ENCODE measurements at regions not wholly inside any gene's neighbourhood (a gene's known extent, or its start where the extent isn't known, plus 50 kb on each side); places are given as distances from the start of the nearest gene placed in this dataset.

- no peak for DNase-seq (ENCODE audit: low read depth)
These were observed 239.1 kb downstream of the HDGFL1 start for GRCh38 chr6:22808466-22808865.

DNA sequence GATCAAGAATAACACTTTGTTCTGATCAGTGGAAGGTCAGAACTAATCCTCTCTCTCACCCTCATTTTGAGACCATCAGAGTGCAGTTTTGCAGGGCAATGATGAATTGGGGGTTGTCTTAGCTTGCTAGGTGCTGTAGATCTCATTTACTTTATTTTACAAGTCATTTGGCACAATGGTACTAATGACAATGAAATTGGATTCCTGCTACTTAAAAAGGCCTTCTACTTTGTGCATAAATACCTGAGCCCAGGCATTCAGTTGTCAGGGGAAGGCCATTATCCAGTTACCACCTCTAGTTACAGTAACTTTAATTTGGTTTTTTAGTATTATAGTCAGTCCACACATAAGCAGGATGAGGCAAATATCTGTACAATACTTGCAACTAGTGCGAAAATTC, 240.0 kb downstream of the HDGFL1 start:
- no peak for DNase-seq (ENCODE audit: low read depth)

DNA sequence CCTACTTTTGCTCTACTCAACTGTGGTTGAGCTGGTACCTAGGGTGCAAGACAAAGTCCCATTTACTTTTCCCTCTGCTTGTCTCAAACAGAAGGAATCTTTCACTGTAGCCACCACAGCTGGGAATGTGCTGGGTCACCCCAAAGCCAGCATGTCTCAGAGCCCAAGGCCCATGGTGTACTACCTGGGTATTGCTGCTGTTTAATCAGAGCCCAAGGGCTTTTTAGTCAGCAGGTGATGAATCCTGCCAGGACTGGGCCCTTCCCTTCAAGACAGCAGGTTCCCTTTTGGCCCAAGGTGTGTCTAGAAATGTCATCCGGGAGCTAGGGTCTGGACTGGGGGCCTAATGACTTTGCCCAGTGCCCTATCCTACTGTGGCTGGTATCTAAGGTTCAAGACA, 249.8 kb downstream of the HDGFL1 start:
- no peak for DNase-seq (ENCODE audit: low read depth)

DNA sequence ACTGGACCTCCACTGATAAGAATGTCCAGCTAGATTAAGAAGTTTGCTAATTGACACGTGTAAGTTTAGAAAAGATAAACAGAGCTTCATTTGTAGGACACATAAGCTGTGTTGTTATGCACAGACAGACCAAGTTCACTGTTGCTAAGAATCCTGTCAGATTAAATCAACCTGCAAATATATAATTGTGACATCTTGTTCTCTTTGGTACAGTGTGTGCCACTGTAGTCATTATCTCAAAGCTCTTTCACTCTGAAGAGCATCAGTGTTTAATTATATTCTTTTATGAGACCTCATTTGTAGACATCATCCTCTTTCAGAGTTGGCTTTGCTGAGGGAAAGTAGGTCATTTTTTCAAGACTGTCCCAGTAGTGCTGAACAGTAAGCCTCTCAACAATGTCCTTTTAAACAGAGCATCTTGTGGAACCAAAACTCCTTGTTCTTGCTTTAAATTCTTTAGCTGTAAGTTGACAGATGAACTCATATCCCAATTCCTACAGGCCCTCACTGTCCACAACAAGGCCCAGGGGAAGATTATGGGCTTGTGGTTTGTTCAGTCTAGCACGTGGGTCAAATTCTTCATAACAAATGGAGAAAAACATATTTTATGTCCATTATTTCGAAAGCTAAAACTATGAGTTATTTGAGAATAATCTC, 252.4 kb downstream of the HDGFL1 start:
- DNase-seq (ENCODE audit: low read depth): peak; percentile 84

DNA sequence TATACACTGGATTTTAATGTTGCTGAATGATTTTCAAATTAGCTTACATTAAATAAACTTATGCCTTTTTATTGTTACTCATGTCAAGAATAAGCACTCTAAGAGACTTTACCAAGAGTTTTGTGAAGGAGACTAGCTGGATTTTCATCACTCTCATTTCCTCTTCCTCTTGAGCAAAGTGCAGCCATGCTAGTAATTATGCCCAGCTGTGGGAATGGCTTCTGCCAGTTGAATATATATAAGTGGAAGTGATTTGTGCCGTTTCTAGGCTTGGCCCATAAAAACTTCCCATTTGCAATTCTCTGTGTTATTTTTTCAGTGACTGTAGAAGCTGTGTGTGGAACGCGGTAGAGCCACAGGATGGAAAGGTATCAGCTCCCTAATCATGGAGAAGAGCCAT, 255.8 kb downstream of the HDGFL1 start:
- no peak for DNase-seq (ENCODE audit: low read depth)

DNA sequence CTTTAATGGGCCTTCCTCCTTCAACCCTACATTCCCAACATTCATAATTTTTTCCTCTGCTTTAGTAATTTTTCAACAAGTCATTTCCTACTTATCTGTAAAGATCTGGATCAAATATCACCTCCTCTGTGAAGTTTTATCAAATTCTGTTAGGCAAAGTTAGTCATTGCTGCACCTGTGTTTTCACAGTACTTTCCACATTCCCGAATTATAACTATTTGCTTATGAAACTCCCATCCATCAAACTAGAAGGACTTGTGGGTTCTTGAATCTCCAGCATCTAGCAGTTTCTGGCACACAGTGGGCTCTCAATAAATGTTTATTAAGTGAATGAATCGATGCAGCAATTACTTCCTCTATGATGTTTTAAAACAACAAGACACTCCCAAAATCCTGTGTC, 257.6 kb downstream of the HDGFL1 start:
- peak; percentile 59 for DNase-seq (ENCODE audit: low read depth)

GRCh38 chr6:22827760-22828159, 258.4 kb downstream of the HDGFL1 start:
- peak; percentile 48 for DNase-seq (ENCODE audit: low read depth)

DNA sequence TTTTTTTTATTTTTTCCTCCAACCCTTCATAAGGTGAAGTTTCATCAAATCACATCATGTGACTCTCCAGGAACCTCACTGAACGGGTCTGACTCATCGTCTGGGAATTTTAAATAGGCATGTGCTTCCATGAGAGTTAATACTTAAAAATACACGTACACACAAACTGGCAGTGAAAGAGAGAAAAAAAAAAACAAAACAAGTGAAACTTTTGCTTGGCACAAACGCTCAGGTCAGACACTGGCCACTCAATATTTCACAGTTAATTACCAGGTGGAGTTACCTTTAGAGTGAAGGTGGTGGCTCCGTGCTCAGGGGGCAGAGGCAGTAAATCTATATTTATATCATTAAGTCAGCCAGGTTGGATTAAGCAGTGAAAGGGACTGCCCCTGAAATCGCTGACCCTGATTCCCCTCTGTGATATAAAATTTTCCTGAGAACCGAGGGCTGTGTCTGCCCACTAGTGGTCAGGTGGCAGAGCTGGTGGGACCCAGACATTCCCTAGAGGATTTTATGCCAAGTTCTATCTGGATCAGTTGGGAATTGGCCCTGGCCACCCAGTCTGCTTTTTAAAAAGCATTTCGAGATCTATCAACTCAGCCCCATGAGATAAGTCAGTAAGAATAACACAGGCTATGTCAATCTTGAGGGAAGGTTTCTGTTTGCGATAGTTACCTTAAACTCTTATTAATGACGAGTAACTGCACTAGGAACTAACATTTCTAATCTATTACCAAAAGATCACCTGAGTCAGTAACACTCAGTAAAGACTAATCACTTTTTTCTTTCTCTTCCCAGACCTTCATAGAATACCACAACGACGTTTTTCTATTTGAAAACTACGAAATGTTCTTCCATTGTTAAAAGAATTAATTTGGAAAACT, 259.1 kb downstream of the HDGFL1 start:
- DNase-seq (ENCODE audit: low read depth): peak; percentile 99

DNA sequence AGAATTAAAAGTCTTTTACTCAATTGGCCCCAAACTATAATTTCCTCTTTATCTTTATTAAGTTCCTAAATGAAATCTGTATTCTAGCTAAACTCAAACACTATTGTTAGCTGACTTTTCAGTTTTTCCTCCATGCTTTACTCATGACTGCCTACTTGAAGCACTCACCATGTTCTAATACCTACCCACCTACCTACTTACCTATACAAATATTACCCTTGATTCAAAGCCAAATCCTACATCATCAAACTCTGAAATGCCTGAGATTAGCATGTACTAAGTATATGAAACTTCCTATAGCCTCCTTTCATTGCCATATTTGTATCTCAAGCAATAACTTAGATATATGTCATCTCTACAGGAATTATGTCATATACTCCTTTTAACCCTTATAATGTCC, 259.7 kb downstream of the HDGFL1 start:
- DNase-seq (ENCODE audit: low read depth): no peak

DNA sequence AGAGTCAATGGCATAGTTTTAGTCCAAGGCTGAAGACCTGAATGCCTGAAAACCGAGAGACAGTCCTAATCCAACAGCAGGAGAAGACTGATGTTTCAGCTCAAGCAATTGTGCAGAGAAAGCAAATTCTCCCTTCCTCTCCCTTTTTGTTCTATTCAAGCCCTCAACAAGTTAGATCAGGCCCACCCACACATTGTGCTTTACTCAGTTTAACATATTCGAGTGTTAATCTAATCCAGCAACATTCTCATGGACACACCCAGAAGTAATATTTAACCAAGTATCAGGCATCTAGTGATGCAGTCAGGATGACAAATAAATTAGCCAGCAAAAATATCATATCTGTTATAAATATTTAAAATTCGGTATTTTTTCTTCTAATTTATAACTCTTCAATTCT, 261.1 kb downstream of the HDGFL1 start:
- no peak for DNase-seq (ENCODE audit: low read depth)

DNA sequence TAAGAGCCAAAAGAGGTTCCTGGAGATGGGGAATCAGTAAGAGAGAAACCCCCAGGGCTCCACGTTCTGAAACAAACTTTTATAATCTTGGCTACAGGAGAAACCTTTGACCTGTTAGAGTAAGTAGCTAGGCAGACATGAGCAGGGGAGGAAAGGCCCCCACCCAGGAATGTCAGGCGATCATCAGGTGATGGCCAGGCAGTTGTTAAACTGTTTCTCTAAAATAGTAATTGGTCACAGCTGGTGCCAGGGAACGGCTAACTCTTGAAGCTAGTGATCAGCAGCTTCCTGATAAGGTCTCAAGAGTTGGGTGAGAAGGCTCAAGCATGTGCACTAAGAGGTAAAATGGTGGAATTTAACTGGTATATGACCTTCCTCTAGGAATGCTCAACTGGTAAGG, 263.8 kb downstream of the HDGFL1 start:
- no peak for DNase-seq (ENCODE audit: low read depth)

GRCh38 chr6:22838345-22838744, 269.0 kb downstream of the HDGFL1 start:
- no peak for DNase-seq (ENCODE audit: low read depth)

GRCh38 chr6:22845467-22845866, 276.1 kb downstream of the HDGFL1 start:
- DNase-seq (ENCODE audit: low read depth): no peak

- DNase-seq (ENCODE audit: low read depth): no peak
These were observed 278.8 kb downstream of the HDGFL1 start for GRCh38 chr6:22848121-22848520.

- DNase-seq (ENCODE audit: low read depth): no peak
These were observed 280.6 kb downstream of the HDGFL1 start for GRCh38 chr6:22849921-22850320.

DNA sequence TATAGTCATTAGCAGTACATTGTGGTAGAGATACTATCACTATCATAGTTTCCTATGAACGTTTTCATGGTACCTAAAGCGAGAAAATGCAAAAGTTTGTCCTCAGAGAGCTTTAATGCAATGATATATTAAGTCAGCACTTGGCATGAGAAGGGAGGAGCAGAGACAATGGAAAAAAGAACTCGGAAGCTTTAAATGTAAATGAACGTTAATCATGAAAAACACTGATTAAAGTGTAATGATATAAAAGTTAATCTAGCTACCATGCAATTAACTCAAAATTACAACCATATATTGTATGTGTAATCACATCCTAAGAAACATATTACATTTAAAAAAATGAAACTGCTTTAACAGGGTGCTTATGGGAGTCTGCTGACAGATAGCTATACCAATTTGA, 282.7 kb downstream of the HDGFL1 start:
- DNase-seq (ENCODE audit: low read depth): no peak

DNA sequence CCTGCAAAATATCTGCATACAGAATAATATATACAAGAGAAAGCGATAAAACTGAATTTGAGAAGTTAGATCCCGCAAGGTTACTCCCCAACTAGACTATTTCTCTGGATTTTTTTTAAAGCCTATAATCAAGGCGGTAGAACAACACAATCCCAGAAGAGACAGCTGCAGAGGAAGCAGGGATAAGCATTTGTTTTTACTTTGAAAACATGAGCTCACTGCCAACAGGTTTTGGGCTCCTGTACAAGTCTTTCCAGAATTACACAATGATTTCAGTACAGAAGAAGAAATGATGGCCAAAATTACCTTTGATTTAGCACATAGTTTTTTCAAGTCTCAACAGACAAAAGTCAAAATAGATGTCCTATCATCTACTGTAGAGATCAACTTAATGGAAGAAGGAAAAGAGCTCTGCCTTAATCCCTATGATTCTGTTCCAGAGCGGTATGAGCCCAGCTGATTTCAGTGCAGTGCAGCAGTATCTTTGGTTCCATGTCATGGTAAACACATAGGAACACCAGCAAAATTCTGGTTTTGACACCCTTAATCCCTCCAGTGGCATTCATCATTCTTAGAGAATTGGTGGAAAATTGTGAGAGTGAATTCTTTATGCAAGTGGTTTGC, 304.3 kb downstream of the HDGFL1 start:
- DNase-seq (ENCODE audit: low read depth): peak; percentile 89

DNA sequence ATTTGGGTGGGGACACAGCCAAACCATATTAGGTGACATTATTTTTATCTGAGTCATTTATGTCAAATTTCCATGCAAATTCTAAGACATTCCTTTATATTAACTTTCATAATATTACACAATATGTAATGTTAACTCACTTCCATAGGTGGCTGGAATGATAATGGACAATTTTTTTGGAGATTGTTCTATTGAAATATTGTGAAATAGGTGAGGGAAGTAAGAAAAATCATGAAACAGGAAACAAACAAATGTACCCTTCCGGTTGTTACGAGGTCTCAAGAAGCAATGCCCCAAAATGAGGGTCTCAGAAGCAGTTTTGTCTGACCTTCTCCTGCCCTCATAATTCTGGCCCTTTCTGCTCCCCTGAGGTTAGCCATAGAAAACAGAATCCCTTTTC, 306.5 kb downstream of the HDGFL1 start:
- no peak for DNase-seq (ENCODE audit: low read depth)

- DNase-seq (ENCODE audit: low read depth): no peak
These were observed 308.9 kb downstream of the HDGFL1 start for GRCh38 chr6:22878324-22878701.

- peak; percentile 48 for DNase-seq (ENCODE audit: low read depth)
These were observed 309.3 kb downstream of the HDGFL1 start for GRCh38 chr6:22878706-22879105.

DNA sequence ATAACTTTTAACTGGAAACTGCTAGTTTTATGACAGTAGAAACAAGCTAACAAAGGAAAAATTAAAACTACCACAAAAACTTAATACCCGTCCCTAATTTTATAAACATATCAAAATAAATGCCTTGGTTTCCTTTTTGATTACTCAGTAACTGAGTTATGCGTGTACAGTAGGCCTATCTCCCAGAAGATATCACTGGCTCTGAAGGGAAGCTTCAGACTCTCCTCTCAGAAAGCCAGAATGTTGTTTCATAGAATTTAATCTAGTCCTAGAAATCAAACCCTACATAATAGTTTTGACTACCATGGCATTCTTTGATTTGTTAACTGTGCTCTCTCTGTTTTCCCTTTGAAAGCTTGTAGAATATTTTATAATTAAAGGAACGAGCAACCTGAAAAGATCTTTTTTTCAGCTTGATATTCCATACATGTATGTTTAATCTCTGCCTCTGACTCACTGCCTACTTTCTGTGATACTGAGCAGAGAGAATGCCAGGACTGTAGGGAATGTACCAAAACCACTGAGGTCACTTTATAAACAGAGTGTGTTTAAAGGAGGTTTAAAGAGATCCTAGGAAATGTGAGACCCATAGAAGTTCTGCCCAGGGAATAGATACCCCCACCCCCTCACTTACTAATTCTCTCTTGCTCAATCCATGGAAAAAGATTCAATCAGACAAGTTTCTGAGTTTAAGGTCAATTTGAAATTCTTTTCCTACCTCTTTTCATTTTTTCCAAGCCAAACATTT, 311.5 kb downstream of the HDGFL1 start:
- DNase-seq (ENCODE audit: low read depth): peak; percentile 99

- DNase-seq (ENCODE audit: low read depth): no peak
These were observed 313.2 kb downstream of the HDGFL1 start for GRCh38 chr6:22882581-22882980.
